ENCODE measurements at regions not wholly inside any gene's neighbourhood (a gene's known extent, or its start where the extent isn't known, plus 50 kb on each side); places are given as distances from the start of the nearest gene placed in this dataset.

- TF ChIP-seq ZNF274 (IDR thresholded peaks at IDR 0.05; ENCODE audit: low read depth, low read length): no peak
Observed at GRCh38 chr9:30382271-30382670, 2002.2 kb upstream of the ACO1 start.

GRCh38 chr9:30410273-30410672, 1974.2 kb upstream of the ACO1 start:
- no peak overlapping the region for H3K4me3 ChIP-seq (ENCODE audit: low read length)
- TF ChIP-seq ZNF274 (IDR thresholded peaks at IDR 0.05; ENCODE audit: low read depth, low read length): no peak

More at GRCh38 chr9:30382271-30382670, 2002.2 kb upstream of the ACO1 start:
- H3K4me3 ChIP-seq (ENCODE audit: low read length): no peak overlapping the region

GRCh38 chr9:30411571-30411970, 1972.9 kb upstream of the ACO1 start:
- no peak overlapping the region for H3K4me3 ChIP-seq (ENCODE audit: low read length)
- TF ChIP-seq ZNF274 (IDR thresholded peaks at IDR 0.05; ENCODE audit: low read depth, low read length): no peak

- H3K4me3 ChIP-seq (ENCODE audit: low read length): no peak overlapping the region
- TF ChIP-seq ZNF274 (IDR thresholded peaks at IDR 0.05; ENCODE audit: low read depth, low read length): no peak
Observed at GRCh38 chr9:30459156-30459555, 1925.3 kb upstream of the ACO1 start.

GRCh38 chr9:30476826-30477225, 1907.6 kb upstream of the ACO1 start:
- no peak overlapping the region for H3K4me3 ChIP-seq (ENCODE audit: low read length)
- no peak for TF ChIP-seq ZNF274 (IDR thresholded peaks at IDR 0.05; ENCODE audit: low read depth, low read length)

GRCh38 chr9:30478684-30479083, 1905.8 kb upstream of the ACO1 start:
- H3K4me3 ChIP-seq (ENCODE audit: low read length): no peak overlapping the region
- no peak for TF ChIP-seq ZNF274 (IDR thresholded peaks at IDR 0.05; ENCODE audit: low read depth, low read length)

GRCh38 chr9:30482499-30482898, 1901.9 kb upstream of the ACO1 start:
- no peak for TF ChIP-seq ZNF274 (IDR thresholded peaks at IDR 0.05; ENCODE audit: low read depth, low read length)
- no peak overlapping the region for H3K4me3 ChIP-seq (ENCODE audit: low read length)

- TF ChIP-seq ZNF274 (IDR thresholded peaks at IDR 0.05; ENCODE audit: low read depth, low read length): no peak
- no peak overlapping the region for H3K4me3 ChIP-seq (ENCODE audit: low read length)
Observed at GRCh38 chr9:30484690-30485089, 1899.8 kb upstream of the ACO1 start.

GRCh38 chr9:30504502-30504905, 1879.9 kb upstream of the ACO1 start:
- H3K4me3 ChIP-seq (ENCODE audit: low read length): no peak overlapping the region
- no peak for TF ChIP-seq ZNF274 (IDR thresholded peaks at IDR 0.05; ENCODE audit: low read depth, low read length)

- H3K4me3 ChIP-seq (ENCODE audit: low read length): no peak overlapping the region
- TF ChIP-seq ZNF274 (IDR thresholded peaks at IDR 0.05; ENCODE audit: low read depth, low read length): no peak
Observed at GRCh38 chr9:30505311-30505710, 1879.1 kb upstream of the ACO1 start.

GRCh38 chr9:30506749-30507148, 1877.7 kb upstream of the ACO1 start:
- no peak for TF ChIP-seq ZNF274 (IDR thresholded peaks at IDR 0.05; ENCODE audit: low read depth, low read length)
- H3K4me3 ChIP-seq (ENCODE audit: low read length): no peak overlapping the region

GRCh38 chr9:30507166-30507565, 1877.3 kb upstream of the ACO1 start:
- H3K4me3 ChIP-seq (ENCODE audit: low read length): no peak overlapping the region

GRCh38 chr9:30511666-30512065, 1872.8 kb upstream of the ACO1 start:
- H3K4me3 ChIP-seq (ENCODE audit: low read length): no peak overlapping the region
- TF ChIP-seq ZNF274 (IDR thresholded peaks at IDR 0.05; ENCODE audit: low read depth, low read length): no peak

More at GRCh38 chr9:30507166-30507565, 1877.3 kb upstream of the ACO1 start:
- TF ChIP-seq ZNF274 (IDR thresholded peaks at IDR 0.05; ENCODE audit: low read depth, low read length): no peak

- H3K4me3 ChIP-seq (ENCODE audit: low read length): no peak overlapping the region
- no peak for TF ChIP-seq ZNF274 (IDR thresholded peaks at IDR 0.05; ENCODE audit: low read depth, low read length)
Observed at GRCh38 chr9:30519166-30519565, 1865.3 kb upstream of the ACO1 start.

GRCh38 chr9:30519756-30520155, 1864.7 kb upstream of the ACO1 start:
- no peak for TF ChIP-seq ZNF274 (IDR thresholded peaks at IDR 0.05; ENCODE audit: low read depth, low read length)
- H3K4me3 ChIP-seq (ENCODE audit: low read length): no peak overlapping the region

- H3K4me3 ChIP-seq (ENCODE audit: low read length): no peak overlapping the region
- no peak for TF ChIP-seq ZNF274 (IDR thresholded peaks at IDR 0.05; ENCODE audit: low read depth, low read length)
Observed at GRCh38 chr9:30522061-30522460, 1862.4 kb upstream of the ACO1 start.

Data from GM08714 (cell line).